HG03521 (cell line): ENCODE measurements at regions not wholly inside any gene's neighbourhood (a gene's known extent, or its start where the extent isn't known, plus 50 kb on each side); places are given as distances from the start of the nearest gene placed in this dataset.

Experiments used
- ATAC-seq: cut with Tn5 transposase; IDR thresholded peaks from one replicate; pipeline ENCODE4 v1.9.1; 2021; ENCODE audit warnings: mild to moderate bottlenecking, moderate library complexity; ENCODE audit not compliant: unreplicated experiment

DNA sequence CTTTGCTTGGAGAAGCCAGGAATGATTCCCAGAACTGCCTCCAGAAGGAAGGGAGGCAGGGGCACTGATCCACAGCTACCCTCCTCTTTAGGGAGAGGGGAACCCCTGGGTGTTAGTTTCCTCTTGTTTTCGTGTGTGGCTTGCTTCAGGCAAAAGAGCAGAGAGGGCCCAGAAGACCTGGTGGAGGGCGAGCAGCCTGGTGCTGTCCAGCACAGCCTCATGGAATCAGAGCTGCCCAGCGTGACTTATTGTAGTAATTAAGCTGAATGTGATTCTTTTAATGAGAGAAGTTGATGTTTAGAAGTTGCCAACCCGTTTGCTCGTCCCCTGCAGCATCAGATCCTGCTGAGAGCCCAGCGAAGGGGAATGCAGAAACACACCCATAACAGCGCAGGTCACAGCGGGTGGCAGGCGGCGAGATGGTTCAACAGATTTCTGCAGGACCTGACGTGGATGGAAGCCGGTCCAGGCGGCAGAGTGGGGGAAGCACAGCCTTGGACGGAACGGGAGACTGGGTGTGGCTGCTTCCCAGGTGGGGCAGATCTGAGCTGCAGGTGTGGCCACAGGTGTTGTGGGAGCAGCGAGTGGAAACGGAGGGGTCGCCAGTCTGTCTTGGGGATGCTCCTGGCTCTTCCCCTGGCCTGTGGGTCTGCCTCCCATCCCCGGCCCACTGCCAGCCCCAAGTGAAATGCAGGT is 53.7 kb upstream of the SHH start:
- ATAC-seq = no peak

DNA sequence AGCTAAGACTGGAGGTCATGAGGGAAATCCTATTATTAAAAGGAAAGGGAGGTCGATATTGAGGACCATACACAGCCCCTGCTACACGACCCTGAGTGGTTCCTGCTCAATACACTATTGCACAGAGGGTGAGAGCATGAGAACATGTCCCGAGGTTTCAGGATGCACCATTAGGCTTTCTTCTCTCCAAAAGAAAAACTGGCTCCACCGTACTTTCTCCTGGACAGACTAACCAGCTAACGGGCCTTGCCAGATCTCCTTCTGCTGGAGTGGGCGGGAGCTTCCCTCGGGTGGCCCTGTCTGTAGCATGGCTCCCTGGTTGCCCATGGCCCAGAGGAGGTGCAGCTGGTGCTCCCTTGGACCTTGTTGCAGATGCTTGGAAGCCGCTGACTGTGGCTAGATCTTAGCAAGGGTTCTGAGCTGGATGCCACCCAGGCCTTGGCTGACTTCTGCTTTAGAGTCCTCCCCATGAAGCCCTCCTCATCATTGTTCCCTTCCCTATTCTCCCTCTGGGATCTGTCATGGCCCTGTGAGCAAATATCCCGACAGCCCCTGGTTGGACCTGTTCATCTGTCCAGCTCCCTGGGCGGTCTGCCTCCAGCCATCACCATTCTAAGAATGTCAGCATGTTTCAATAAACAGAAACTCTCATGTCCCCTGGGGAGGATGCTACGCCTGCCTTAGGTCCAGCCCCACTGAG is 52.9 kb upstream of the SHH start:
- no peak for ATAC-seq

DNA sequence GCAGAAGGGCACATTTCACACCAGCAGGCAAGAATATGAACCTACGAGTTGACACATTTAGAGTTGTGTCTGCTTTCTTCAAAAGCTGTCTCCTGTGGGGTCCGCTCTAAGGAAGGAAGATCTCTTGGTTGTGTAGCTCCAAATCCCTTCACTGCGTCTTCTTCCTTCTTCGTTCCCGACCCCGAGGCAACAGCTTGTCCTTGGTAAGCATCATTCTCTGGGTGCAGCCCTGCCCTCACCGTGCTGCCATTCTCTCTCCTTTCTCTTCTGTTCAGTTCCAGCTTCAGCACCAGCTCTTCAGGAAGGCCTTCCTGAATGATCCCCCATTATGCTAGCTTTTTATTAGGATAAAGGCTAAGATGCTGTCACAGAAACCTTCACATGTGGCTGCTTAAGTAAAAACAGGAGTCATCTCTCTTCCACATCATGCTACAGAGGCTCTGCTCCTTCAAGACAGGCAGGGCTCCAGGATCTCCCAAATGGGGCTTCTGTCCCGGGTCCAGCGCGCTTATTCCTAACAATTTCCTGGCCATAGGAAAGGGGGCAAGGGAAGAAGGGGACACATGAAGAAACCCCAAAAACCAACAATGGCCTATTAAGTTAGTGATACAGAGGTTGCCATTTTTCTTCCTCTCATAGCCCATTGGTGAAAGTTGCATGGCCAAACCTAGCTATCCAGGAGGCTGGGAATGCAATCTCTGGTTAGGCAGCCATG is 52.2 kb upstream of the SHH start:
- no peak for ATAC-seq

DNA sequence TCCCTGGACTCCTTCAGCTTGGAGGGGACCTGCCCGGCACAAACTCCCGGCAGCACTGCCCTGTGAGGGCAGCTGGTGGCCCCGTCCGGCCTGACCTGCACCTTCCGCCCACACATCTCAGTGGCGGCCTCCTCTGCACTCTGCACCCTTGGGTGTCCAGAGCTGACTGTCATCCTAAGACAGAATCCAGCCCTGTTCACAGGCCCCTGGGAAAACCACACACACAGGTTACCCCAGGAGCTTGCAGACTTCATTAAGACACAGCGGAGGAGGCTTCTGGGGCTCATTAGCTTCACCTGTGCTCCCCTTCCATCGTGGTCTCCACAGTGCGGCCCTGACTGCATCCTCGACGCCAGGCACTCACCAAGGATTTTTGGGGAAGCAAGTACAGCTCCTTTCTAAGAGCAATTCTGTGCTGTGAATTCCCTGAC is 51.5 kb upstream of the SHH start:
- ATAC-seq = no peak

DNA sequence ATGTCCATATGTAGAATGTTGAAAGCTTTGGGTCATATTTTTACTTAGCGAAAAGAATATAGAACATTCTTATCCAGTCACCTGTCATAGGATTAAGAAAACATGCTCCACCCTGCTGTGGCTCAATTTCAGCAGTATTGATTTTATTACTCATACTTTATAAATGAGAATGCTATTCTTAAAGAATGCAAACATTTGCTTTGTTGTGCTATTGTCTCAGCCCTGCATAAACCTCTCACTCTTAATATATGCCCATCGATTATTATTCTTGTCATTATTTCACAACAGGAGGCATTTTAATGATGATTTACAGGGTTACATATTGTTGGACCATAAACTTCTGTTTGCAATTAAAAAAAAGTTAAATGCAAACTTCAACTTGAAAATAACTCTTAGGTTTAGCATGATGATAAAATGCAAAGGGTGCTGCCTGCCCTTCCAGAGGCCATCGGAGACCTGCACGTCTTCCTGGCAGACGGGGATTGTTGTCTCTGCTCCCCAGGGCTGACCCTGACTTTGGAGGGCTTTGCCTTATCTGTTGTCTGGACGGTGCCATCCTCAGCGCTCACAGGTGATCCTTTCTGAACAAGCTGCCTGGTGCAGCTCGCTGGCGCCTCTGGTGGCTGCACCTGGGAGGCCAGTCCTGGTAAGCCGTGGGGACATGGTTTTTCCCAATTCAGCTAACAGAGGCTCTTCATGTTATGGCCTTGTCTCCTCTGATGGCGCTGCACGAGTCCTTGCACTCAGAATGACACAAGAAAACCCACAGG is 50.0 kb upstream of the SHH start:
- ATAC-seq = no peak
